ENCODE measurements at regions not wholly inside any gene's neighbourhood (a gene's known extent, or its start where the extent isn't known, plus 50 kb on each side); places are given as distances from the start of the nearest gene placed in this dataset.

DNA sequence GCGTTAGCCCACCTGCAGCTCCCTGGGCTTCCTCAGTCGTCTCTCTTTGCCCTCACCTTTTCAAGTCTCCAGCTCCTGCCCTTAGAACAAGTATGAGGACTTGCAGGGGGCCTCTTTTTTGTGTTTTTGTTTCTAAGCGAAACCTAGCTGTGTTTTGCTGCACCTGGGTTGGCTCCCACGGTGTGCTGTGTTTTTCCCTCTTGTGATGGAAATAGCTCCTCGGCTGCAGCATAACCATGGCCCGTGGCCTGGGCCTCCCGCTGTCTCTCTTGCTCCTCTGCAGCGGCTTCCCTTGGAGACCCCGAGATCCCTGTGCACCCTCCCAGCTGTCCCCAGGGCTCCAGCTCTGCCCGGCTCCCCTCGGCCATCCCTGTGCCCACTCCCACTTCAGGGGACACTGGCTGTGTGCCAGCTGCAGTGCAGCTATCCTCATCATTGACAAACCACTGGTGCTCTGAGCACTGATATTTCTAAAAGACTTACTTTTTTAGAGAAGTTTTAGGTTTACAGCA, 75.6 kb upstream of the TCERG1L start:
- DNase-seq, result no peak
- Mint-ChIP-seq H3K9me3 (no peaks in the 10 kb centered on the region), H3K4me3 (no peak overlapping the region), H3K27ac (no peak overlapping the region), H3K4me1 (no peaks in the 10 kb centered on the region), H3K36me3 (no peaks in the 10 kb centered on the region), H3K27me3 (ENCODE audit: low read depth in 2 of 2) (peaks cover 0 to 3% of the 10 kb centered on the region in 2 donors)
- ATAC-seq, result no peak
- no peaks in the 10 kb centered on the region for H3K9me3 ChIP-seq (ENCODE audit: control insufficient read depth, insufficient read depth, low read length)
- H3K4me1 ChIP-seq (ENCODE audit: control insufficient read depth, insufficient read depth, low read length), result no peaks in the 10 kb centered on the region
- no peak overlapping the region for H3K4me3 ChIP-seq (ENCODE audit: low read length)
- TF ChIP-seq, protein P1, sequence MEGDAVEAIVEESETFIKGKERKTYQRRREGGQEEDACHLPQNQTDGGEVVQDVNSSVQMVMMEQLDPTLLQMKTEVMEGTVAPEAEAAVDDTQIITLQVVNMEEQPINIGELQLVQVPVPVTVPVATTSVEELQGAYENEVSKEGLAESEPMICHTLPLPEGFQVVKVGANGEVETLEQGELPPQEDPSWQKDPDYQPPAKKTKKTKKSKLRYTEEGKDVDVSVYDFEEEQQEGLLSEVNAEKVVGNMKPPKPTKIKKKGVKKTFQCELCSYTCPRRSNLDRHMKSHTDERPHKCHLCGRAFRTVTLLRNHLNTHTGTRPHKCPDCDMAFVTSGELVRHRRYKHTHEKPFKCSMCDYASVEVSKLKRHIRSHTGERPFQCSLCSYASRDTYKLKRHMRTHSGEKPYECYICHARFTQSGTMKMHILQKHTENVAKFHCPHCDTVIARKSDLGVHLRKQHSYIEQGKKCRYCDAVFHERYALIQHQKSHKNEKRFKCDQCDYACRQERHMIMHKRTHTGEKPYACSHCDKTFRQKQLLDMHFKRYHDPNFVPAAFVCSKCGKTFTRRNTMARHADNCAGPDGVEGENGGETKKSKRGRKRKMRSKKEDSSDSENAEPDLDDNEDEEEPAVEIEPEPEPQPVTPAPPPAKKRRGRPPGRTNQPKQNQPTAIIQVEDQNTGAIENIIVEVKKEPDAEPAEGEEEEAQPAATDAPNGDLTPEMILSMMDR (IDR thresholded peaks at IDR 0.05), result no peak
- no peak overlapping the region for H3K27ac ChIP-seq (ENCODE audit: low read length)
- H3K27me3 ChIP-seq (ENCODE audit: control insufficient read depth, insufficient read depth, low read length), result no peaks in the 10 kb centered on the region
- 45% methylated on average over 11 of the region's 11 CpGs for WGBS (ENCODE audit: insufficient coverage)
- no peaks in the 10 kb centered on the region for H3K36me3 ChIP-seq (ENCODE audit: control insufficient read depth, insufficient read depth, low read length)
- intact Hi-C loops (cut with micrococcal nuclease), result no loop called here

DNA sequence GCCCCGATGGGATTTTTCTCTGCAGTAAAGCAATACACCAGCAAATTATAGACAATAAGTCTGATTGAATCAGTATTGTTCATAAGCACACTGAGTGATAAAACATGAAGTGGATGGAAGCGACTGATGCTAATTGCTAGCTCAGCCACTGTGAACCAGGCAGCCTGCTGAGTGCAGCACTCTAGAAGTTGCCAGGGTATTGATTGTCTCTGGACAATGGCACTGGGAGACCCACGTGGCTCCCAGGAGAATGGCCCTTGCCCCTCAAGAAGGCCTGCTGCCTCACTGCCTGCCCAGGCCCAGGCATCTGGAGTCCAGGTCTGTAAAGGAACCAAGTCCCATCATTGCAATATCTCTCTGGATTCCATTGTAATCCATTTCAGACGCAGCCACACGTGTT, 80.4 kb upstream of the TCERG1L start:
- Histone ChIP-seq H3K36me3 (ENCODE audit: control insufficient read depth, insufficient read depth, low read length) (no peaks in the 10 kb centered on the region), H3K9me3 (ENCODE audit: control insufficient read depth, insufficient read depth, low read length) (no peaks in the 10 kb centered on the region), H3K4me3 (ENCODE audit: low read length) (no peak overlapping the region), H3K27ac (ENCODE audit: low read length) (no peak overlapping the region), H3K4me1 (ENCODE audit: control insufficient read depth, insufficient read depth, low read length) (no peaks in the 10 kb centered on the region), H3K27me3 (ENCODE audit: control insufficient read depth, insufficient read depth, low read length) (no peaks in the 10 kb centered on the region)
- no peaks in the 10 kb centered on the region for H3K4me1 Mint-ChIP-seq
- 84% methylated on average over 5 of the region's 5 CpGs for WGBS (ENCODE audit: insufficient coverage)
- no peaks in the 10 kb centered on the region for H3K36me3 Mint-ChIP-seq
- H3K4me3 Mint-ChIP-seq, result no peak overlapping the region
- no peak overlapping the region for H3K27ac Mint-ChIP-seq
- intact Hi-C loops (cut with micrococcal nuclease), result no loop called here
- peaks cover 0 to 2% of the 10 kb centered on the region in 2 donors for H3K27me3 Mint-ChIP-seq (ENCODE audit: low read depth in 2 of 2)
- ATAC-seq, result no peak
- TF ChIP-seq, protein P1 (IDR thresholded peaks at IDR 0.05), result no peak
- no peak for DNase-seq
- no peaks in the 10 kb centered on the region for H3K9me3 Mint-ChIP-seq

DNA sequence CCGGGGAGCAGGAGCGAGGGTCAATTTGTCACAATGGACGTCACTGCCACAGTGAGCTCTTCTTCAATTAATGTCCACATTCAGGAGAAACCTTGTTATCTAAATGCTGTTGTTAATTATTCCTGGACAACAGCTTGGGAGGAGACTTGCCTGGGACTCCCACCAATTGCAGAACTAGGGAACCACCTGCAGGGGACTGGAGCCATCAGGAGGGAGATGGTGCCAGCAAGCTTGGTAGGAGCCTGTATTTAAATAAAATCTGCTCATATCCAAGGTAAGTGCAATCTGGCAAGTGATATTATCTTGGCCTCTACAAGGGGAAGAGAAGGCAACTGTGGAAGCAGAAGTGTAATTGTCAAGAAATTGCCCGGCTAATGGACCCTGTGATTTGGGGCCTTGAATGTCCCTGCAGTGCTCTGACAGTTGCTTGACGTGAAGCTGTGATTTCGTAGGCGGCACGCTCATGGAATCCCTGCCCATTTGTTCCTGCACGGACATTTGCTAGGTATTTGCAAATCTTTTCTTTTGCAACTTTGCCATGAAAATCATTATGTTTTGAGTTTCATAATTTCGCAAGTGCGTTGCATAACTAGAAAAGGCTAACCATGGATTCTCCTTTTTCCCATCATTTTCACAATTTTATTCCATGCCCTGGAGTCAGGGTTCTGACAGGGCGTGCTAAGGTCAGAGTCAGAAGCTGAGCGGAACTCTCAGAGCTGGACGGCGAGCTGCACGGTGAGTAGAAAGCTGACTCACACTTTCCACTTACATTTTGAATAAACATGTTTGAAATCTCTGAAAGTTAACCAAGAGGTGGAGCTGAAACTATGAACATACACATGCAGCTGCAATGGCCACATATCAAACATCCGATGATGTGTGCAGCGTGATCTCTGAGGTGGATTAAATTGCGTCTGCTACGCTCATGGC, 84.9 kb upstream of the TCERG1L start:
- no peaks in the 10 kb centered on the region for H3K27me3 ChIP-seq (ENCODE audit: control insufficient read depth, insufficient read depth, low read length)
- Mint-ChIP-seq H3K27me3 (ENCODE audit: low read depth in 2 of 2) (peaks cover 0 to 5% of the 10 kb centered on the region in 2 donors), H3K4me1 (no peaks in the 10 kb centered on the region), H3K27ac (no peak overlapping the region), H3K9me3 (no peaks in the 10 kb centered on the region), H3K4me3 (no peak overlapping the region), H3K36me3 (no peaks in the 10 kb centered on the region)
- DNase-seq (no peak), ATAC-seq (no peak)
- no peaks in the 10 kb centered on the region for H3K9me3 ChIP-seq (ENCODE audit: control insufficient read depth, insufficient read depth, low read length)
- no peak overlapping the region for H3K4me3 ChIP-seq (ENCODE audit: low read length)
- no peaks in the 10 kb centered on the region for H3K36me3 ChIP-seq (ENCODE audit: control insufficient read depth, insufficient read depth, low read length)
- WGBS (ENCODE audit: insufficient coverage), result 77% methylated on average over 19 of the region's 20 CpGs
- no peaks in the 10 kb centered on the region for H3K4me1 ChIP-seq (ENCODE audit: control insufficient read depth, insufficient read depth, low read length)
- TF ChIP-seq, protein P1 (IDR thresholded peaks at IDR 0.05), result no peak
- intact Hi-C loops (cut with micrococcal nuclease), result no loop called here
- no peak overlapping the region for H3K27ac ChIP-seq (ENCODE audit: low read length)

Data from natural killer cell (primary cell).